Pons (tissue), 1 donor: ENCODE measurements at regions not wholly inside any gene's neighbourhood (a gene's known extent, or its start where the extent isn't known, plus 50 kb on each side); places are given as distances from the start of the nearest gene placed in this dataset.

Source experiments
- DNase-seq: peaks from one replicate; pipeline ENCODE4 v3.0.0-alpha.2; 2016; ENCODE audit warnings: low spot score

DNA sequence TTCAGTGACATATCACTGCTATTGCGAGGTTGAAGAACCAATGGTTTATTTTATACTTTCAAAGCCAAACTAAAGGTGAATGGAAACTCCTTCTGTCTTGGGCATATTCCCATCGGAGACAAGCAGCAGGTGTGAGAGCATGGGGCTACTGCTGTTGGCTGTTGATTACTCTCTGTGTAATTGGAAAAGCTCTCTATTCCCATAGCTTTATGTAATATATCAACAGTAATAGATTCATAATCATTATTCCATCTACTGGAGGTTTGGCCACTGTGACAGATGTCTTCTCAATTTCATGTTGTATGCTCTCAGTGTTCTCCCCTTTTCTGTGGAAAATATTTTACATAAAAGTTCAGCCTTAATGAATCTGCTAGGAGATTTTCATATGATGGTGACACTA is 352.0 kb downstream of the BTG1 start:
- no peak for DNase-seq

DNA sequence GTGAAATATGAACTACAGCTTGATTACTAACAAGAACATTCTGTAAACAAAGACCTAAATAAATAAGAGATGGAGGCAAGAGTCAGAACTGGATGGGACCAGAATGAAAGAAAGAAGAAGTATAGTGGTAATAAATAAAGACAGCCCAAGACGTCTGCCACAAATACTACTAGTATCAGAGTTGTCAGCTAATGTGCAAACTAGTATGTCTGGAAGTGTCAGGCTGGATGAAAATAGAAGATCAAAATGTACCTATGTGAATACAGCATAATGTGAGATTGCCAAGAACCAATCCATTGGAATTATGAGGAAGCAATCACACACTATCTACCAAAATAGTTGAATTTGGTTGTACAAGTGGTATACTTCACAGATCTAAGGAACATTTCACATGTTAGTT is 353.0 kb downstream of the BTG1 start:
- DNase-seq = no peak

DNA sequence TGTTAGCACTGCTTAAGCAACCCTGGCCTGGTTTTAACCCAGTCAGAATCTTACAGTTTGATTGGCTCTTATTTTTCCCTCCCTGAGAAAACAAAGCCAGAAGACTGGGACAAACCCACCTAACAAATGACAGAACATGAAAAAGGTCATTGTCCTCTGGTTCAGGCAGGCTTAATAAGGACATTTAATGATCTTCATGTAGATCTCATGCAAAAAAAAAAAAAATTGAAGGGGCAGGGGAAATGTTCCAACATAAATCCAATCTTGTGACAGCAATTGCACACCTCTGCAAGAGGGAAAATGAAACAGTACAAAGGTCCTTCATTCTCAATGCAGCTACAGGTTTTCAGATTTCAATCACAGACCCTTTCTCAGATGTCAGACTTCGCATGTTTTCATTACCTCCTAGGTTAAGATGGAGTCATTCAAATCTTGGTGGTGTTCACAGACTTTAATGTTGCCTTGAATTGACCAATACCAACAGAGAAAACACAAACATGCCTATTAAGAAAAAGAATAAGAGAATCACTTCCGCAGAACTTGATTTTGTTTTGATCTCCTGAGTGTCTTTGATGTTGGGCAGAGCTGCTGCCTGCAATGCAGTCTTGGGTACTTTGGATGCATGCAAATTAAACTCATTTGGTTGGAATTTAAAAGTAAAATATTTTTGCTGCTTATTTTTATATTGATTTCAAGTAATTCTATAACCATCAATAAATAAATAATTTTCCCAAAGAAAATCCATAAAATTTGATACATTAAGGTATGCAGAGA is 359.0 kb downstream of the BTG1 start:
- DNase-seq = no peak

- DNase-seq = no peak
Observed at GRCh38 chr12:91785655-91786498, 359.8 kb downstream of the BTG1 start.

GRCh38 chr12:91781114-91781513 is 364.5 kb downstream of the BTG1 start:
- no peak for DNase-seq

GRCh38 chr12:91778938-91779400 is 366.7 kb downstream of the BTG1 start:
- DNase-seq = peak; percentile 5

- DNase-seq = no peak
Observed at GRCh38 chr12:91778091-91778832, 367.4 kb downstream of the BTG1 start.

- no peak for DNase-seq
Observed at GRCh38 chr12:91777268-91777992, 368.2 kb downstream of the BTG1 start.

GRCh38 chr12:91774434-91774921 is 371.2 kb downstream of the BTG1 start:
- no peak for DNase-seq

DNA sequence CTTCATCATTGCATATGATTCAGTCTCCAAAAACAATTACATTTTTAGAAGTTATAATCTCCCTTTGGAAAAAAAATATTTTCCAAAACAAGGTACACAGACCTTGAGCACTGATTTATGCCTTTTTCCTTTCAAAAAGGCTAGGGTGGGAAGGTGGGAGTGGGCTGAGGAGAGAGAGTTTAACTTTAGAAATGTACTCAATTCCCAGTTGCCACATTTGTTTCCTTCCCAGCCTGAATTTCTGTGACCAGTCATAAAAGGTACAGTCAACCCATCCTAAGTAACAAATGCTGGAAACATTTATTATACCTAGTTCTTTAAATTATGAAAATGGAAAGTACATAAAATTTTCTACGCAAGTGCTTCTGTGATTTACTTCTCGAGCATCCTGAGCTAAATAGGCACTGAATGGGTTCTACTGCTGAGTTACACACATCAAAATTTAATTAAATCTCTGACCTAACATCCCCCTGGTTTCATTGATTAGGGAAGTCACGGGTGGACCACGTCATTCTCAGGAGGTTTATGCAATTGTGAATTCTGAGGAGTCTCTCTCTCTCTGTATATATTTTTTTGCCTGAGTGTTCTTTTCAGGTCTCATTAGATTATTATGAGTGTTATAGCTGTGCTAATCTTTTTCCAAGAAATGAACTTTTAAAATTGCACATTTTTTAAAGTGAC is 371.8 kb downstream of the BTG1 start:
- DNase-seq = no peak

- DNase-seq = no peak
Observed at GRCh38 chr12:91772411-91772810, 373.2 kb downstream of the BTG1 start.

DNA sequence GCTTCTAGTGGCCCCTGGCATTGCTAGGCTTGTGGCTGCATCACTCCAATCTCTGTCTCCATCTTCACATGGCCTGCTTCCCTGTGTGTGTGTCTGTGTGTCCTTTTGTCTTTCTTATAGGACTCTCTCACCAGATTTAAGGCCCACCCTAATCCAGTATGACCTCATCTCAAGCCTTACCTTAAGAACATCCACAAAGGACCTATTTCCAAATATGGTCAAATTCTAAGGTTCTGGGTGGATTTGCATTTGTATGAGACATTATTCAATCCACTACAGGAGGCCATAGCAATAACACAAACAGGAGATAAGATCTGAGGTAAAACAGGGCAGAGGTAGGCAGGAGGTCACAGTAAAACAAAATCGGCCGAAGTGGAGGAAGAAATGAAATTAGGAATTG is 375.9 kb downstream of the BTG1 start:
- no peak for DNase-seq

GRCh38 chr12:91767237-91767636 is 378.4 kb downstream of the BTG1 start:
- no peak for DNase-seq

- no peak for DNase-seq
Observed at GRCh38 chr12:91766454-91766853, 379.2 kb downstream of the BTG1 start.

GRCh38 chr12:91763654-91764370 is 381.8 kb downstream of the BTG1 start:
- no peak for DNase-seq

GRCh38 chr12:91753649-91754048 is 392.0 kb downstream of the BTG1 start:
- no peak for DNase-seq

- no peak for DNase-seq
Observed at GRCh38 chr12:91746976-91747375, 398.7 kb downstream of the BTG1 start.

DNA sequence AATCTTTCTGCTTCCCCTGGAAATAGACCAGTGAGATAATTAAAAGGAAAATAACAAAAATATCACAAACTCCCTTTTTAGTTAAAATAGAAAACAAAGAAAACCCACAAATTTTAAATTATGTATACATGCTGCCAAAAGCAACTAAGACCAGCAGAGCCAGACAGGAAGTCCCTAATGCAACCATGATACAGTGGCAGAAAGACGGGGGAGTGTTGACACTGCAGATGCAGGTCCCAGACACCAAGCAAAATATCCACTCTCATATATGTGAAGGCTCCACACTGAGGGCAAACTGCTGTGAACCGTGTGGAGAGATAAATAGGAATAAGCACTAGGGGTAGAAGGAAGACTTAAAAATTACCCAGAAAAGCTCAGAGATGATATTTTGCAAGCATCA is 401.0 kb downstream of the BTG1 start:
- peak; percentile 16 for DNase-seq

DNA sequence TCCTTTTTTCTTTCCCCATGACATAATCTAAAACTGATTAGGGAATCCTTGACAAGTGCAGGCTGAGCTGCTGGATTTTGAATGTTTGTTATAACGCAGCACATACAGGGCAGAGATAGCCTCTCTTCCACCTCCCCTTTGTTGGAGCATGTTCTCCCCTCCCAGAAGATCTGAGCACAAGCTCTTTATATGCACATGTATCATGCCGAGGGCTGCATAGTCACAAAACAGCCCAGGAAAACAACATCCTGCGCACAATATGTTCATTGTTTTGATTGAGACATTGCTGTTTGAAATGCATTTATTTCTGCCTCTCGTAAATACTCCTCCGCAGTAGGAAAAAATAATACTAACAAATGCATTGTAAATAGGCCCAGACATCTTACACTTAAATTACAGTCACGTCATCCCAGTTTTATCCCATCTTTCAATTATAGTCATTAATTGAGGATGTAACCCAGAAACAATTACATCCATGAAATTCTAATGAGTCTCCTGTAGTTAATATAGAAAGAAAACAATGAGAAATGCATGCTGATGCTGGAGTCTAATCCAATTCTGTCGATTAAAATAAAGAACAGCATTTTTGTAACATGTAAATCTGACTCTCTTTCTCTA is 401.8 kb downstream of the BTG1 start:
- DNase-seq = peak; percentile 62

DNA sequence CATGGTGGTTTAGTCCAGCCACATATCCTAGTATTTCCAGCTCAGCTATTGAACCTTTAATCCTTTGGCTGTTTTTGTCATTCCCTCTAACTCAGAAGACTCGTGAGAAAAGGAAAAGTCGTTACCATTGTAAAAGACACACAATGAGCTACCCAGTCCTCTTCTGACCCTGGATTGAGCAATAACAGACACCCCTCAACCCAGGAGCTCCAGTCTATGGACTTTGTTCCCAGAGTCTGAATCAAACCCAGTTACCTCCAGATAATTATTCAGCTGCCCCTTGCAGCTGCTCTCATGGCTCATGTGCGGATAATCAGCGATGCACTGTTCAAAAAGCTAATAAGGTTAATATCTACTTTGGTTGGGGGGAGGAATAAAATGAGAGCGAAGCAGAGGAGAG is 402.4 kb downstream of the BTG1 start:
- DNase-seq = peak; percentile 1
